ENCODE measurements at regions not wholly inside any gene's neighbourhood (a gene's known extent, or its start where the extent isn't known, plus 50 kb on each side); places are given as distances from the start of the nearest gene placed in this dataset.
A peak's percentile ranks its signal among the peaks of the same experiment; 100 is the strongest.
"Not testable (repeated sequence)": the region's sequence is repeated elsewhere in the genome, so short reads cannot be mapped to it uniquely, and the experiment has no call there.

GRCh38 chr3:168976969-168977368, 686.5 kb downstream of the MECOM start:
- no peak for DNase-seq (ENCODE audit: low read depth)

DNA sequence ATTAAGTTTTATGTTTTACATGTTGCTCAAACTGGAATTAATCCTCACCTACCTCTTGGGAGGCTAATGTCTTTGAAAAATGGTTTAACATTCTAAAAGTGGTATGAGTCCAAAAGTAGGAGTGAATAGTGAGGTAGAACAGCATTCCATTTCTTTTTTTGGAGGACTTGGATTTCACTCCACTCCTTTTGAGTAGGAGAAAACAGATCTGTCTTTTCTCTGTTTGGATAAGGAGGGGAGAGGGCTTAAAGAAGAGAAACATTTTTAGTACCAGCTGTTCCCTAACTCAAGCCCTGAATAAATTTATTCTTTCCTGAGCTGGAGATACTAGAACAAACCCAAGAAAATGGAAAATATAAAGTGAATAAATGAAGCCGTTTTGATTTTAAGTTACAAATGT, 687.9 kb downstream of the MECOM start:
- DNase-seq (ENCODE audit: low read depth) = no peak

- DNase-seq (ENCODE audit: low read depth) = no peak
Measured at GRCh38 chr3:168974617-168975403, 688.7 kb downstream of the MECOM start.

DNA sequence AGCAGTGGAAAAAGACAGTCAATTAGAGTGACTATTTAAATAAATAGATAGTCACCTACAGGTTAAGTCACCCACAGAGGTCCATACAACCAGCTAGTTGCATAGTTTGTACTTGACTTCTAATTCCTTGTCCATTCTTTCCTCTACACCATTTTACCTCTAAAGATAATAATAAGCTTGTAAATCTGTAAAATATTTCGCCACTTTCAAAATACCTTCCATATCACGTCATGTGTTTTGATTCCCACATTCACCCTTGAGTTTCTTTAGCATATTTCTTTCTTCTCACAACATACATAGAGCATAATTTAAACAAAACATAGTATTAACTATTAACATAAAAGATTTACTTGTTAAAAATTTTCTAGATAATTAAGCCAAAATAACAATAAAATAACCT, 689.6 kb downstream of the MECOM start:
- no peak for DNase-seq (ENCODE audit: low read depth)

DNA sequence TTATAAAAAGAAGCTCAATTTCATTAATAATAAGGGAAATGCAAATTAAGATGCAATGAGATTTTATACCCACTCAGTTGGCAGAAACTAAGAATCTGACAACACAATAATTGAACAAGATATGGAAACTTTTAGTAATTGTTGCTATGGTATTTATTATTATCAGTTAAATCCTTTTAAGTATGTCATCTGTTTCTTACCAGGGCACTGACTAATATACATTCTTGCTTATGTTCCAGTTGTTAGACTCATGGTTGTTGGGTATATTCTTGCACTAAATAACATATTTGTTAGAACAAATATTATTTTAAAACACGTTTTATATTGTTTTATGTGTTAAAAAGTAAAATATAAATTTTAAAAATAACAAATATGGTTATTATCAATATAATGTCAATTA, 690.3 kb downstream of the MECOM start:
- no peak for DNase-seq (ENCODE audit: low read depth)

DNA sequence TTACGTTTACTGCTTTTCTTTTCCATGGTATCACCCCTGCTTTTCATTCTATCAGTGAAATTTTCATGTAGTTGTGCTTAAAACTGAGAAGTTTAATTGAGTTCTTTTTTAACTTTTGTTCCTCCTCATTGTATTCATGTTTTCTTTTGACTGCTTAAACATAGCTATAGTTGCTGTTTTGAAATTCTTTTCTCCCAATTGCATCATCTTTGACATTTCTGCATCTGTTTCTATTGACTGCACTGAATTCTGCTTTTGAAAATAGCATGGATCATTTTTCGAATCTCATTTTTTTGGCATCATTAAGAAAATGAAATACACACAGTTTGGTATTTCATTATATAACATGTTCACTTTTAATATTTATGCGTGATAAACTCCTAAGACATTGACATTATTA, 694.9 kb downstream of the MECOM start:
- DNase-seq (ENCODE audit: low read depth) = no peak

DNA sequence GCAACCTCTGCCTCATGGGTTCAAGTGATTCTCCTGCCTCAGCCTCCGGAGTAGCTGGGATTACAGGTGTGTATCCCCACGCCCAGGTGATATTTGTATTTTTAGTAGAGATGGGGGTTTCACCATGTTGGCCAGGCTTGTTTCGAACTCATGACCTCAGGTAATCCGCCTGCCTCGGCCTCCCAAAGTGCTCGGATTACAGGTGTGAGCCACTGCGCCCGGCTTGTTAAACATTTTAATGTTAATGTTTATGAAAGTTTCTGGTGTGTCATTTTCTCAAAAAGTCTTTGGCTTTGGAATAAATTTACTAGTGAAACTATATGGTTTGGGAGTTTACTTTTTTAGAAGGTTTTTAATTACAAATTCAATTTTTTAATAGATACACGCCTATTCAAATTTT, 698.8 kb downstream of the MECOM start:
- DNase-seq (ENCODE audit: low read depth) = no peak

DNA sequence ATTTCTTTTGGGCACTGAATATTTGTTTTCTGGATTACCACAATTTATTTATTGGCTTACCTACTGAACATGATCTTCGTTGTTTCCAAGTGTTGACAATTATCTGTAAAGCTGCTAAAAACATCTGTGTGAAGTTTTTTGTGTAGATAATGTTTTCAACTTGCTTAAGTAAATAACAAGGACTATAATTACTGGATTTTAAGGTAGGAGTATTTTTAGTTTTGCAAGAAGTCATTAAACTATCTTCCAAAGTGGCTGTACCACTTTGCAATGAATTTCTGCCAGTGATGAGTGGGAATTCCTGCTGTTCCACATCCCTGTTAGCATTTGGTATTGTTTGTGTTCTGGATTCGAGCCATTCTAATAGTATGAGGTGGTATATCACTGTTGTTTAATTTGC, 702.2 kb downstream of the MECOM start:
- DNase-seq (ENCODE audit: low read depth) = no peak

GRCh38 chr3:168959731-168960130, 703.8 kb downstream of the MECOM start:
- no peak for DNase-seq (ENCODE audit: low read depth)

DNA sequence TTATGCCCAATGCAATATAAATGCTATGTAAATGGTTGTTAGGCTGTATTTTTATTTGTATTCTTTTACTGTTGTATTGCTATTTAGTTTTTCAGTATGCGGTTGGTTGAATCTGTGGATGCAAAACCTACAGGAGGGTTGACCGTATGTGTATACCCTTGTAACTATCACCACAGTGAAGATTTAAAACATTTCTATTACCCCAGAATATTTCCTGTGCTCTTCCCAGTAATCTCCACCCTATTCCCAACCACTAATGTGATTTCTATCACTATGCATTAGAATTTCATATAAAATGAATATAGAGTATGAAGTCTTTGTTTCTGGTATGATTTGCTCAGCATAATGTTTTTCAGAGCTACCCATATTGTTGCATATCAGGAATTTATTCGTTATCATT, 705.0 kb downstream of the MECOM start:
- no peak for DNase-seq (ENCODE audit: low read depth)

- DNase-seq (ENCODE audit: low read depth) = no peak
Measured at GRCh38 chr3:168956076-168956475, 707.4 kb downstream of the MECOM start.

GRCh38 chr3:168952551-168952950, 711.0 kb downstream of the MECOM start:
- DNase-seq (ENCODE audit: low read depth) = peak; percentile 41

DNA sequence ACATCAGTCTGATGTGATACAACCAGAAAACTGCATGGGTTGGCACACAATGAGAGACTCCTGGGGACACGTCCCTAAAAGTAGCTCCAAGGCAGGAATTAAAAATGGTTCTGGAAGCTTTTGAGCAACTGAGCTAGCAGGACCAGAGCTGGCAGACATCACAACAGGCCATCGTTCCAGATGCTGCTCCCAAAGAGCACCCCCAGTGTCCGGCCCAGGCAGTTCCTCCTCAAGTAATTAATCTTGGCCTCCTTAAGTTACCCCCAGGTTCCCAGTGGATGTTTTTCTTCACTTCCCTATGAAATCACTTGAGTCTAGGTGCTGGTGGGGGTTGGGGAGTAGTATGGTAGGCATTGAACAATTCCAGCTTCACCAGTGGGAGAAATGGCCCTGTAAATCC, 711.6 kb downstream of the MECOM start:
- DNase-seq (ENCODE audit: low read depth) = no peak

DNA sequence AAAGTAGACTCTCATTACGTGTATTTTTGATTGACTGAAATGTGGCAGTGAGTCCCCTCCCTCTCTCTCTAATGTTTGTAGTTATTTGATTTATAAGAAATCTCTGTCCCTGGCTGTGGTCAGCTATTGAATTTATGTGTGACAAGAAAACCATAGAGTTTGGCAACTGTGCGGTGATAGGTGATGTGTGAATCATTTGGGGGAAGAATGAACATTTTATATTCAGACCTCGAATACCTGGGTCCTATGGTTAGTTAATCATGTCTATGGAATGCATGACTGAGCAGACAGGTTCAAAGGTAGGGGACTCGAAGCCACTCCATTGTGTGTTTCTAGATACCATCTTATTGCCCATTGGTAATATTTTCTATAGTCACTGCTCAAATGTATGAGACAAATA, 712.1 kb downstream of the MECOM start:
- DNase-seq (ENCODE audit: low read depth) = no peak

DNA sequence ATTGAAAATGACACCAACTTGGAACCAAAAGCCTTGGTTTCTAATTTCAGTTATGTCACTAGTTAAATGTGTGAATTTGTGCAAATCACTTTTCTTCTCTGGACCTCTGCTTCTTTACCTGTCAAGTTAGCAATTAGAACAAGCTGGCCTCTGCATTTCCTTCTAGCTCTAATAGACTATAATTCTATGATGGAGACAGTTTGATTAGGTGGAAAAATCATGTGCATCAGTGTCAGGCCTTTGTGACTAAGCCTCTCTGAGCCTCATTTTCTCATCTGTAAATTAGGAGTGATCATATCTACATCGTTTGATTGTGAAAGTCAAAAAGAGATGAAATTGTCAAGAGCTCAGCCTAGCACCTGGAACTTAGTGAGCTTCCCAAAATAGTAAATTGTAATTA, 712.9 kb downstream of the MECOM start:
- no peak for DNase-seq (ENCODE audit: low read depth)

- DNase-seq (ENCODE audit: low read depth) = no peak
Measured at GRCh38 chr3:168939651-168940238, 723.8 kb downstream of the MECOM start.

DNA sequence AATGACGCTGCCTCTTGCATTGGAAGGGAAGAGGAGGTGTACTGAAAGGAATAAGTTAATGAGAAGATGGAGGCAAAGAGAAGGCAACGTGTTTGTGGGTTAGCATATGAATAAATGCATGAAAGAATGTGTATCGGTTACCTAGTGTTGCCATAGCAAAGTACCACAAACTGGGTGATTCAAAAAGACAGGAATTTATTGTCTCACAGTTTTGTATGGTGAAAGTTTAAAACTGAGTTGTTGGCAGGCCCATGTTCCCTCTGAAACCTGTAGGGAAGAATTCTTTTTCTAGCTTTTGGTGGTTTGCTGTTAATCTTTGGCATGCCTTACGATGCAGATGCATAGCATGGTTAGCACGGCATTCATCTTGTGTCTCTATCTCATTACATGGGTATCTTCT, 729.9 kb downstream of the MECOM start:
- DNase-seq (ENCODE audit: low read depth) = peak; percentile 77

DNA sequence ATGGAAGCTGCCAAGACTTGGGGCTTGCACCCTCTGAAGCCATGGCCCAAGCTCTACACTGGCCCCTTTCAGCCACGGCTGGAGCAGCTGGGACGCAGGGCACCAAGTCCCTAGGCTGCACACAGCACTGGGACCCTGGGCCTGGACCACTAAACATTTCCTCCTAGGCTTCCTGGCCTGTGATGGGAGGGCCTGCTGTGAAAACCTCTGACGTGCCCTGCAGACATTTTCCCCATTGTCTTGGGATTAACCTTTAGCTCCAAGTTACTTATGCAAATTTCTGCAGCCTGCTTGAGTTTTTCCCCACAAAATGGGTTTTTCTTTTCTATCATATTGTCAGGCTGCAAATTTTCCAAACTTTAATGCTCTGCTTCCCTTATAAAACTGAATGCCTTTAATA, 733.5 kb downstream of the MECOM start:
- not testable (repeated sequence) for DNase-seq (ENCODE audit: low read depth)

GRCh38 chr3:168926426-168926825, 737.1 kb downstream of the MECOM start:
- DNase-seq (ENCODE audit: low read depth) = no peak

- DNase-seq (ENCODE audit: low read depth) = no peak
Measured at GRCh38 chr3:168925568-168925967, 737.9 kb downstream of the MECOM start.

DNA sequence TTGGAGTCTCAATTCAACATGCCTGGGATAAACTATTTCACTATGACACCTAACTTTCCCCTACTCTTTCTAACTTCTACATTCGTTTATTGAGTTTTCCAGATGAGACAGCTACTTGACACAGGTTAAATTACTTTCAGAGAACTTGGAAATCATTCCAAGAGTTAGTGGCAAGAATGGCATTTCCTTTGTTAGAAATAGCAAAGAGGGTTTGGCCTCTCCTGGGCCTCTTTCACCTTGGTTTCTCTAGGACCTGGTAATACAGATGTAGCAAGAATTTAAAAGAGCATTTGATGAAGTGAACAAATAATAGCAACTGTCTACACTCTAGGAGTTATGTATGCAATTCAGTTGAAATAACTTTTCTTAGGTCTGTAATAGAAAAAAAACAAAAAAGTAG, 748.9 kb downstream of the MECOM start:
- DNase-seq (ENCODE audit: low read depth) = no peak

DNA sequence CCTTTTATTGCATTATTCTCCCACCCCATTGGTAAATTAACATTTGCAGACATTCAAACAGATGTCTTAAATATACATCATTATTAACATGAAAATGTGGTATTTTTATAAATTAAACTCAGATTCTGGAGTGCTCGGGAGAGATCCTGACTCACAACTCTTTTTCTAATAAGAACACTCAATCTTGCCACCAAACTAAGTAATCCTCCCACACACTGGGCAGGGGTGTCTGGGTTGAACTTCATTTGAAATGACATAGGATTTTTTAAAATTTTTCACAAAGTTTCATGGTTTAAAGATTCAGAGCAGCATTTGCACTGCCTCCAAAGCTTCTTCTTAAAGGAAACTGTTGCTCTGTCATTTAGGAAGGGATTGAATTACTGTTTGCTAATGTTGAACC, 754.3 kb downstream of the MECOM start:
- no peak for DNase-seq (ENCODE audit: low read depth)

GRCh38 chr3:168895419-168895818, 768.1 kb downstream of the MECOM start:
- no peak for DNase-seq (ENCODE audit: low read depth)

DNA sequence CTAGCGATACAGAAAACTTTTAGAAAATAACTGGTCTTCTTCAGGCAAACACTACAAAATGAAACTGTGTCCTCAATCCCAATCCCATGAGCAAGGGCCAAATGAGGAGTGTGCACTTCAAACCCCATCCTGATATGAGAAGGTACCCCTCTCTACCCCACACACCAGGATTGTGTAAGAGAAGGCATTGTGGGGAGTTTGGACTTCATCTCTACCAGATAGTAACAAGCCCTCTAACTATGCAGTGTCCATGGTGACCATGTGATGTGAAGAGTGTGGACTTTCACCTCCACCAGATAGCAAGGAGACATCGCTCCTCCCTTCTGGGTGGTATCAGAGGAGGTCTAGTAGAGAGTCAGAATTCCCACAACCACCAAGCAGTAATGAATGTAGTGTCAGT, 769.3 kb downstream of the MECOM start:
- DNase-seq (ENCODE audit: low read depth) = no peak
